Endothelial cell of hepatic sinusoid (primary cell): ENCODE measurements at regions not wholly inside any gene's neighbourhood (a gene's known extent, or its start where the extent isn't known, plus 50 kb on each side); places are given as distances from the start of the nearest gene placed in this dataset.
"Not testable (repeated sequence)": the region's sequence is repeated elsewhere in the genome, so short reads cannot be mapped to it uniquely, and the experiment has no call there.

Experiments
- in situ Hi-C: cut with HindIII; loops from 2 replicates; pipeline ENCODE4 v1.10.0; 2017; ENCODE audit warnings: low sequenced_read_pairs

DNA sequence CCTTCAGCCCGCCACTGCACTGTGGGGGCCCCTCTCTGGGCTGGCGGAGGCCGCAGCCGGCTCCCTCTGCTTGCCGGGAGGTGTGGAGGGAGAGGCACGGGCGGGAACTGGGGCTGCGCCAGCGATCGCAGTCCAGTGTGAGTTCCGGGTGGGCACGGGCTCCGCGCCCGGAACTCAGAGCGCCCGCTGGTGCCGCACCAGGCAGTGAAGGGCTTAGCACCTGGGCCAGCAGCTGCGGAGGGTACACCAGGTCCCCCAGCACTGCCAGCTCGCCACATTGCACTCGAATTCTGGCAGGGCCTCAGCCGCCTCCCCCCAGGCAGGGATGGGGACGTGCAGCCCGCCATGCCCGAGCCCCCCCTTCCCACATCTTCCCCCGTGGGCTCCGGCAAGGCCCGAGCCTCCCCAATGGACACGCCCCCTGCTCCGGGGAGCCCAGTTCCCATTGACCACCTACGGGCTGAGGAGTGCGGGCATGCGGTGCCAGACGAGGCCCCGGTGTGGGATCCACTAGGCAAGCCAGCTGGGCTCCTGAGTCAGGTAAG is 135.9 kb upstream of the RFC3 start:
- in situ Hi-C loops: no loop called here

DNA sequence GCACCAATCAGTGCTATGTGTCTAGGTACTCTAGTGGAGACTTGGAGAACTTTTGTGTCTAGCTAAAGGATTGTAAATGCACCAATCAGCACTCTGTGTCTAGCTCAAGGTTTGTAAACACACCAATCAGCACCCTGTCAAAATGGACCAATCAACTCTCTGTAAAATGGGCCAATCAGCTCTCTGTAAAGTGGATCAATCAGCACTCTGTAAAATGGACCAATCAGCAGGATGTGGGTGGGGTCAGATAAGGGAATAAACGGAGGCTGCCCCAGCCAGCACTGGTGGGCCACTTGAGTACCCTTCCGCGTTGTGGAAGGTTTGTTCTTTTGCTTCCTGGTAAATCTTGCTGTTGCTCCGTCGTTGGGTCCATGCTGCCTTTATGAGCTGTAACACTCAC is 135.3 kb upstream of the RFC3 start:
- in situ Hi-C loops: not testable (repeated sequence)

DNA sequence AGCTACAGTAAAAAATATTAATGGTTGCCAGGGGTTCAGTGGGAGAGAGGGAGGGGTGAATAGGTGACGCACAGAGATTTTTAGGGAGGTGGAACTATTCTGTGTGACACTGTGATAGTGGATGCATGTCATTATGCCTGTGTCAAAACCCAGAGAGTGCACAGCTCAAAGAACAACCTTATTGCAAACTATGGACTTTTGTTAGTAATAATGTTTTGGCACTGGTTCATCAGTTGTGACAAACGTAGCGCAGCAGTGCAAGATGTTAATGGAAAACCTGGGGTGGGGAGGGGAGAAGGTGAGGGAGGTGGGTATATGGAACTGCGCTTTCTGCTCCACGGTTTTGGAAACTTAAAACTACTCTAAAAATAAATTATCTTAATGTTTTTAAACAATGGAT is 134.6 kb upstream of the RFC3 start:
- in situ Hi-C loops: no loop called here

DNA sequence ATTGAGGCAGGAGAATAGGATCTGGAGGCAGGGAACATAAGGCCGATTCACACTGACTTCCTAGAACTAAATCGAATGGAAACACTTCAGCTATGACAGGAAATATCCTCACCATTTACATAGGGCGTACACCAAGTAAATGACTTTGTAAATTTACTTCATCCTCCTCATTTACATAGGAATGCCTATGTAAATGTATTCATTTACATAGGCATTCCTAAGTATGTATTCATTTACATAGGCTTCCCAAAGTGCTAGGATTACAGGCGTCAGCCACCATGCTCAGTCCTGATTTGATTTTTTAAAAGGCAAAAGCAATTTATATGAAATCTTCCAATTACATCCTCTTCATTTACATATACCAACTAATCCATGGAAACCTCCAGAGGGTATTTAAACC is 133.1 kb upstream of the RFC3 start:
- in situ Hi-C loops: no loop called here

DNA sequence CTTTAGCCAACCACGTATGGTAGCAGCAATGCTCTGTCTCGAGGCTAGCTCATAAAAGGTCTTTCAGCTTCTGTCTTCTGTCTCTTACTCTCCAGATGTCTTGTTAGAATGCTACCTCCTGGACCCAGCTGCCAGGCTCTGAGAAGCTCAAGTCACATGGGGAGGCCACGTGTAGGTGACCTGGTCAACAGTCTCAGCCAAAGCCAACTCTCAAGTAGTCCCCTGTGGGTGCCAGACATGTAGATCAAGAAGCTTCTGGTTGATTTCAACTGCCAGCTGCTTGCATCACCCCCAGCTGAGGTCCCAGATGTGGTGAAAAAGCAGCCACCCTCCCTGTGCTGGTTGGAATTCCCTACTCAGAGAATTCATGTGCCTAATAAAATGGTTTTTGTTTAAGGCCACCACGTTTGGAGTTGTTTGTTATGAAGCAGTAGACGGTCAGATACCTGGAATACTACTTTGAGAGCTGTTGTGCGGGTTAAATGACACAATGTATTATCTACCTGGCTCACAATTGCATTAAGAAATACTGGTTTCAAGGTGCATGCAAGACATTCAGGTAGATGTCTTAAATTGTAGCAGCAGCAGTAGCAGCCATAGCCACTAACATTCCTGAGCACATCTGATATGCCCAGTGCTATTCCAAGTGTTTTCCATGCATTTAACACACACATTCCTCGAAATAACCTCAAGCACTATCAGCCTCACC is 131.0 kb upstream of the RFC3 start:
- in situ Hi-C loops: no loop called here

DNA sequence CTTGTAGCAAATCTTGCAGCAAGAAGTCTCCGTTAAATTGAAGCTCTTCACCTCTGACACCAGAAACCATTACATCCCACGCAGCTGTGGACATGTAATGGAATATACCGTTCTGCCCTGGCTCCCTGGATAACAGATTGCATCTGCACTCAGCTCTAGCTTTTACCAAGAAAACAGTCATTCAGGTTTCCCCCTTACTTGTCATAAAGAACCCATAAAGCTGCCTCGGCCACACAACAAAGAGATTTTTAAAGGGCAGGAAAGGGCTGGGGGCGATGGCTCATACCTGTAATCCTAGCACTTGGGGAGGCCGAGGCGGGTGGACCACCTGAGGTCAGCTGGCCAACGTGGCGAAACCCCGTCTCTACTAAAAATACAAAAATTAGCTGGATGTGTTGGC is 127.6 kb upstream of the RFC3 start:
- in situ Hi-C loops: loop anchor here (5.0 kb wide), 1 partner anchor 58 kb away; no protein-coding TSS in a partner anchor

DNA sequence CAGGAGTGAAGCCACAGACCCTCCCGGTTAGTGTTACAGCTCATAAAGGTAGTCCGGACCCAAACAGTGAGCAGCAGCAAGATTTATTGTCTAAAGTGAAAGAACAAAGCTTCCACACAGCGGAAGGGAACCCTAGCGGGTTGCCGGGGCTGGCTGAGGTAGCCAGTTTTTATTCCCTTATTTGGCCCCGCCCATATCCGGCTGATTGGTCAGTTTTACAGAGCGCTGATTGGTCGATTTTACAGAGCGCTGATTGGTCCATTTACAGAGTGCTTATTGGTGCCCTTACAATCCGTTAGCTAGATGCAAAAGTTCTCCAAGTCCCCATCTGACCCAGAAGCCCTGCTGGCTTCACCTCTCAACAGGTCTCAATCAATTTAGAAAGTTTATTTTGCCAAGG is 126.0 kb upstream of the RFC3 start:
- in situ Hi-C loops: loop anchor here (5.0 kb wide), 1 partner anchor 60 kb away; no protein-coding TSS in a partner anchor

DNA sequence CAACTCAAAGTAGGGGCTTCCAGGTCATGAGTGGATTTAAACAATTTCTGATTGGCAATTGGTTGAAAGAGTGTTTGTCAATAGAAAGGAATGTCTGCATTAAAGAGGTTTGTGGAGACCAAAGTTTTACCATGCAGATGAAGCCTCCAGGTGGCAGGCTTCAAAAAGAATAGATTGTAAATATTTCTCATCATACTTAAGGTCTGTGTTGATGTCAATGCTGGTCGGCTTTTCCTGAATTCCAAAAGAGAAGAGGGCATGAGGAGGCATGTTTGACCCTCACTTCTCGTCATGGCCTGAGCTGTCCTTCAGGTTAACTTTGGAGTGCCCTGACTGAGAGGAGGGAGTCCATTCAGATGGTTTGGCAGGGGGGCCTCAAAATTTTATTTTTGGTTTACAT is 125.4 kb upstream of the RFC3 start:
- in situ Hi-C loops: loop anchor here (5.0 kb wide), 1 partner anchor 60 kb away; no protein-coding TSS in a partner anchor

DNA sequence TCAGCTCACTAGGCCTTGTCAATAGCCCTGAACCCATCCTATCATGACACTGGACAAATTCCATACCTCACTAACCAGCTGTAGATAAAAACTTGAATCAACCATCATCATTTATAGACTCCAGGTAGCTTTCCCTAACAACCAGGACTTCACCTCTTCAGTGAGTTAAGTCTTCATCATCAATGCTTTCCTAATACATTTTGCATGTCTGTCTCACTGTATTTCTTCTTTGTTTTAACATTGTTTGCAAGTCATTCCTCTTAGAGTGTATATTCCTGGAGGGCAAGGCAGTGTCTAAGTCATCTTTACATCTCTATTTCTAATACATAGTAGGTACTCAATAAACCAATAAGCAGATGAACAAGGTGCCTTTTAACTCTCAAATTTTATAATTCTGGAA is 123.4 kb upstream of the RFC3 start:
- in situ Hi-C loops: loop anchor here (5.0 kb wide), 1 partner anchor 62 kb away; no protein-coding TSS in a partner anchor

DNA sequence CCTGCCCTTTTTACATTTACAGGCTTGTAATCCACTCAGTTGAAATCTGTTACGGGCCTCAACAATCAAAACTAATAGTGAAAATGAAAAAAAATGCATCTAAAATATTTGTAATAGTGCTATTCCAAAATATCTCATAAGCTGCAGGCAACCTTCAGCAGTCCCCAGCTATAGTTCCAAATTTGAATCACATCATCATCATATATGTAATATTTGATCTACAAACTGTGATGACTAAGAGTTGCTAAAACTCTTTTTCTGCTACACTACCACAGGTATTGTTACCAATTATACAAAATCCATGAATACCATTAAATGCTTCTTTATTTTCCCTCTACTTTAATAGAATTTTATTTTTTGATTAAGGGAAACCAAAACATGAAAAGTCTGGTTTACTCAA is 121.4 kb upstream of the RFC3 start:
- in situ Hi-C loops: no loop called here

DNA sequence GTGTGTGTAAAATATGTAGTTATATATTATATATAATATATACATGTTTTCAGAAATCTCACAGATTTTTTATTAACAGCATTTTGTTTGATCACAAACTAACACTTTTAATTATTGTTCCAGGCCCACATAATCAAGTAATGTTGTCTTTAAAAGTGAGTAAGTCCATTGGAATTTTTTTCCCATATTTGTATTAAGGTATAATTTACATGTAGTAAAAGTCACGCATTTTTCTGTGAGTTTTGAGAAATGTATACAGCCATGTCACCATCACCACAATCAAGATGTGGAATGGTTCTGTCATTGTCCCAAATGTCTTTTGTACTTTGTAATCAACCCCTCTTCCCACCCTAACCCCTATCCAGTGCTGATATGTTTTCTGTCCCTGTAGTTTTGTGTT is 120.0 kb upstream of the RFC3 start:
- in situ Hi-C loops: no loop called here

DNA sequence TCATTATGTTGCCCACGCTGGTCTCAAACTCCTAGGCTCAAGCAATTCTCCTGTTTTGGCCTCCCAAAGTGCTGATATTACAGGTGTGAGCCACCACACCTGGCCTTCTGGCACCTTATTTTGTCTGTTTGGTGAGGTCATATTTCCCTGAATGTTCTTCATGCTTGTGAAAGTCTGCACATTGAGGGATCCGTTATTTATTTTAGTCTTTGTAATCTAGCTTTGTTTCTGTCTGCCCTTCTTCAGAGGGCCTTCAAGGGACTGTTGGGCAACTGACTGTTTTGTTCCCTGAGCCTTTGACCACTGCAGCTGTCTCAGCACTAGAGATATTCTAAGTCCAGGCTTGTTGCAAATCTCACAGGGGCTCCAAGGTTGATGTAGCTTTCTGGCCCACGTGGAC is 110.5 kb upstream of the RFC3 start:
- in situ Hi-C loops: no loop called here

DNA sequence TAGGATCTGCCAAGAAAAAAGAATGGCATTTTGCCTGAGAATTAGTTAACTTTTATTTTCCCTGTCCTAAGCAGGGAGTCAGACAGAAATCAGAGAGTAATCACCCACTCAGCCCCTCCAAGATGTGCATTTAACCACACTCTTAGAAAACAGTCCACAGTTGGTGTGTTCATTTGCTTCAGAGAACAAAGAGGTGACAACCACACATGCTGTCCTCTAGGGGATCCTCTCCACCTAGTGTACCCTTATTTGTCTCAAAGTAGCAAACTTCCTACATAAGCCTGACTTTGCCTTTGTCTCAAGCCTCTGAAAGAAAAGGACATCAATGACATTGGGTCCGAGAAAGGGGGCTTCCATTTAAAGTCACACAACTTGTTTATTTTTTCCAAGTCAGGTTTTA is 107.0 kb upstream of the RFC3 start:
- in situ Hi-C loops: no loop called here

DNA sequence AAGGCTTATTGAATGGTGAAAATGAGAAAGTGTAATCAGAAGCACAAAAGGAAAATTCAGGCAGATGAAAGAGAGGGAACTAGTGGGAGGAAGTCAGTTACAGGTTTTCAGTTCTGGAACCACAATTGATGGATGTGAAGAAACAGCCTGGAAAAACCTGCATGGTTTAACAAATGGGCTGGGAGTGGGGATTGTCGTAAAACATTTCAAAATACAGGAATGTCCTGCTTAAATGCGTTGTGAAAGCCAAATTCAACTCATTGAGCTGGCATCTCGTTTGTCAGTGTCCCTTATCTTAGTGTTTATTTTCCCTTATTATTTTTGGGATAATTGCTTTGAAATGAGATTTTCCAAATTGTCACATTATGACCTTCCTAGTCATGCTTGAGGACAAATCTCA is 106.5 kb upstream of the RFC3 start:
- in situ Hi-C loops: no loop called here

DNA sequence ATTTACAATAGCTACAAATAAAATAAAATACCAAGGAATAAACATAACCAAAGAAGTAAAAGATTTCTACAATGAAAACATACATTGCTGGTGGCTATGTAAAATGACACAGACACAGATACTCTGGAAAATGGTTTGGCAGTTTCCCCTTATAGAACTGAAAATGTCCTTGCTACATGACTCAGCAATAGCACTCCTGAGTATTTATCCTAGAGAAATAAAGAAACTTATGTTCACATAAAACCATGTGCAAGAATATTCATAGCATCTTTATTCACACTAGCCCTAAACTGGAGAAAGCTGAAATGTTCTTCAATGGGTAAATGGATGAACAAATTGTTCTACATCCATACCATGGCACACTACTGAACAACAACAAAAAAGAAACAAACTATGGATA is 100.2 kb upstream of the RFC3 start:
- in situ Hi-C loops: no loop called here

DNA sequence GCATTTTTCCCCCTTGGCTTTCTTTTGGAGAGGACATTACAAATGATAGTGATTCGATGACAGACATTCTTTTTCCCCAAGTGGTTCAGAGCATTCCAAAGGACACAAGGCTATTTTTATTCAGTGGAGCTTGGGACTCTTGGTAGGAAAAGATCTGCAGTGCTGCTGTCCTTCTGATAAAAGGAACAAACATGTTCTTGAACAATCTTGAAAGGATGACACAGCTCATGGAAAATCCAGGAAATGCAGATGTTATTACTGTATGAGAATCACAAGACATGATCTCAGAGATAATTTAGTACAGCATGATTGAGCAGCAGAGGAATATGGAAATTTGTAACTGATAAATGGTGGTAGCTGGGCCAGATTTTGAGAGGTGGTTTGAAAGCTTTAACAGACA is 96.2 kb upstream of the RFC3 start:
- in situ Hi-C loops: loop anchor here (5.0 kb wide), 1 partner anchor 179 kb away; no protein-coding TSS in a partner anchor

DNA sequence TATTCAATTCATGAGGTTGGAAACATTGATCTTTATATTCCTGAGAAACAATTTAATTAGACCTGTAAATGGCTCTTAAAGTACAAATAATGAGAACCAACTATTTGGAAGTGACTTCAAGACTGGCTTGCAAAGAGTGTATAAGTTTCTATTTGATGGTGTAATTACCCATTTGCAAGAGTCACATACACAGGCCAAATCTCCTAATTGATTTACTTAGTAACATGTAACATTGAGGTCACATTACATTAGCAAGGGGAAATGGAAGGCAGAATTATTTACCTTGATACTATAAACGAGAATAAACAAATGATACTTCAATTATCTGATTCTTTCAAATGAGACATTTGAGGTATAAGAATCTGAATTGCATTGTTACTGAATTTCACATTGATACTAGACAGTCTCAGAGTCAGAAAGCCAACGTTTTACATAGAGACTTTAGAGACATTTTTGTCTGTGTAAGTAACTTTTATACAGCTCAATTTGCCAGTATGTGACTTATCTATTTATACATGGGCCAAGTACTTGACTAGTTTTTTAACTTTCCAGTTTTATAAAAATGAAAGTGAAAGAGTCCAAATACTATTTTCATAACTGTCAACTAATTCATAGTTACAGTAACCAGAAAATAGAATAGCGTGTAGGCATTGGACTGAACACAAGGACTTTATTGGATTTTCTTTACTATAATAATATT is 95.6 kb upstream of the RFC3 start:
- in situ Hi-C loops: loop anchor here (5.0 kb wide), 1 partner anchor 180 kb away; no protein-coding TSS in a partner anchor

DNA sequence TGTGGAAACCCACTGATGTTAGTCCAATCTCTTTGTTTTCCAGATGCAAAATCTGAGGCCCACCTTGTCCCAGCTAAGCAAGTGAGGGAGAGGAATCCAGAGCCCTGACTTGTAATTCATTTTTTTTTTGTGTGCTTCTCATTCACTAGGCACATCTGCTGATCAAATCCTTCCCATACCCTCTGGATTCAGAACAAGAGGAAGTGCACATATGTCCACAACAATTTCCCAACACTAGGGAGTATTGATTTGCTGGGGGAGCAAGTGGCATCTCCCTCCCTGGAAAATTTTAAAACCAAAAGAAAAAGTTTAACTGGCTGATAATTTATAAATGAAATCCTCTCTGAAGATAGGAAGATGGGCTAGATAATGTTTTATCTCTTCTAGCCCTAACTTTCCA is 94.6 kb upstream of the RFC3 start:
- in situ Hi-C loops: loop anchor here (5.0 kb wide), 1 partner anchor 181 kb away; no protein-coding TSS in a partner anchor

DNA sequence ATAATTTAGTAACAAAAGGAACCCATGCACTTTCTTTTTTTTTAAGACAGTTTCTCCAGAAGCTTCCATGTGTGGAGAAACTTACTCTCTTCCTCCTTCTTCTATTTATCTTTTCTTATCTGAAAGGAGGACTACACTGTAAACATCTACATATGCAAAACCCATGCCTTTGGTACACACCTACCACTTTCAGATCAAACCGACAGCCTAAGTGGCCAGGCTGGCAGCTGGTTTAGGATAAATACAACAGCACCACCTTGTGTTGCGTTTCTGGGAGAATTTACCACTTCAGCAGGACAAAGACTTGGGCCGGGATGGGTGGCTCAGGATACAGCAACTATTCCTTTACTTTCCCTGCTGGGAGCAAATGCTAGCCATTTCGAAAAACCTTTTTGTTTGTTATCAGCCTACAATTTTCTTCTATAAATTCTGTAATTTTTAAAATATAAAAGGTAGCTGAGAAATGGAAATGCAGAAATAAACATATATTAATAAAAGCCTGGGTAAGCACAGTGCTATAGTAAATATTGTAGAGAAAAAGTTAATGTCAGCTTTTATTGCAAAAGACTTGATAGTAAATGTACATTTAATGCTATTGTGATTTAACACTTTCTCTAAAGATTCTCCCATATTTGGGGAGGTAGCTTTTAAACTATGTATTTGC is 94.0 kb upstream of the RFC3 start:
- in situ Hi-C loops: loop anchor here (5.0 kb wide), 1 partner anchor 182 kb away; no protein-coding TSS in a partner anchor

DNA sequence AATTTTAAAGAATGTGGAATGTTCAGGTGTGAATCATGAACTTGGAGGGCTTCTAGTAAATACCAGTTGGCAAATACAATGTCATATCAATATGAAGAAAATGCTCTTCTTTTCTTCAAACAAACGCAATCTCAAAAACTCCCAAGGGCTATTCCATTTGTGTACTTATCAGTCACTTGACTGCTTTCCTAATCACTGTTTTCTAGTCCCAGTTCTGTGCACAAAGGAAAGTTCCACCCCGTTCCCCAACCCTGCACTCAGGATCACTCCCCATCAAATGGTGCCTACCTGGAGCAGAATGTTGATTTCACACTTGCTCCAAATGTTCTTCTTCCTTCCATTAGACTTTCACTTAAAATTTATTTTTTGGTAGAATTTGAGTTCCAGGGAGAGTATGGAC is 92.6 kb upstream of the RFC3 start:
- in situ Hi-C loops: no loop called here

DNA sequence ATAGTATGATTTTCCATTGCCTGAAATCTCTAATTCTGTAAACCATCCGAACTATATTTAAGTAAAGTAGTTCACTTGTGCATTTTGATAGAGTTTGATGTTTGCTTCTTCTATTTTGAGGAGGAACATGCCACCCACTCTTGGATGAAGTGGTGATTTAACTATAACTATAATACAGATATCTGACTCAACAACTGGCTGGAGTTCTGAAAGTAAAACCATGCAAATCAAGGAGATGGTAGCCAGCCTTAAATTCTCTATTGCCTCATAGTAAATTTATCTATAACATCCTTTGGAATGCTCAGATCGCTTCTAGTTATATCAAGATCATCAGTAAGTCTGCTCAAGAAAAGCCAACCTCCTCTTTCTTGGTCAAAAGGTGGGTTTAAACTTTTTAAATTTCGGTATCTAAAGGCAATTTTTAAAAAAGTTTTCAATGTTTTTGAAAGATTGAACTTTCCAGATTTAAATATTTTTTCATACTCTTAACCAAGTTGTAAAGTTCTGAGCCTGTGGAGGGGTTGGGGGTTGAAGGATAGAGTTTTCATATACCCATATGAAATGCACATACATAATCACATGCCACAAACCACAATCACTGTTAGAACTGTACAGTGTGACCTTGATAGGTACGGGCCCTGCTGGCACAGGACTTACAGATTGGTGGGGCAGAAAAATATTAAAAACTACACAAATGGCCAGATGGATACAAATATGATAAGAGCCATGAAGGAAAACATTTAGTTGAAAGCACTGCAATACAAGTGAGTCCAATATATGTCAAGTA is 90.5 kb upstream of the RFC3 start:
- in situ Hi-C loops: no loop called here
